ENCODE measurements at regions not wholly inside any gene's neighbourhood (a gene's known extent, or its start where the extent isn't known, plus 50 kb on each side); places are given as distances from the start of the nearest gene placed in this dataset.

- TF ChIP-seq CTCF (IDR thresholded peaks at IDR 0.05; ENCODE audit: control insufficient read depth, extremely low read depth, insufficient read depth) = no peak
- no peak for DNase-seq (ENCODE audit: low read depth)
- no peak overlapping the region for H3K4me3 ChIP-seq (ENCODE audit: low read depth, low read length)
Observed at GRCh38 chr7:116310141-116310540, 99.8 kb downstream of the TES start.

- no peak overlapping the region for H3K4me3 ChIP-seq (ENCODE audit: low read depth, low read length)
- TF ChIP-seq CTCF (IDR thresholded peaks at IDR 0.05; ENCODE audit: control insufficient read depth, extremely low read depth, insufficient read depth) = no peak
- no peak for DNase-seq (ENCODE audit: low read depth)
Observed at GRCh38 chr7:116311259-116311658, 100.9 kb downstream of the TES start.

- DNase-seq (ENCODE audit: low read depth) = no peak
- TF ChIP-seq CTCF (IDR thresholded peaks at IDR 0.05; ENCODE audit: control insufficient read depth, extremely low read depth, insufficient read depth) = no peak
- H3K4me3 ChIP-seq (ENCODE audit: low read depth, low read length) = no peak overlapping the region
Observed at GRCh38 chr7:116311816-116312471, 101.6 kb downstream of the TES start.

GRCh38 chr7:116315293-116315692 is 105.0 kb downstream of the TES start:
- no peak for DNase-seq (ENCODE audit: low read depth)
- H3K4me3 ChIP-seq (ENCODE audit: low read depth, low read length) = no peak overlapping the region
- no peak for TF ChIP-seq CTCF (IDR thresholded peaks at IDR 0.05; ENCODE audit: control insufficient read depth, extremely low read depth, insufficient read depth)

- H3K4me3 ChIP-seq (ENCODE audit: low read depth, low read length) = no peak overlapping the region
- DNase-seq (ENCODE audit: low read depth) = no peak
Observed at GRCh38 chr7:116315803-116316202, 105.5 kb downstream of the TES start.

GRCh38 chr7:116316838-116317628 is 106.7 kb downstream of the TES start:
- H3K4me3 ChIP-seq (ENCODE audit: low read depth, low read length) = no peak overlapping the region
- peak; percentile 94 for DNase-seq (ENCODE audit: low read depth)
- TF ChIP-seq CTCF (IDR thresholded peaks at IDR 0.05; ENCODE audit: control insufficient read depth, extremely low read depth, insufficient read depth) = no peak

More at GRCh38 chr7:116315803-116316202, 105.5 kb downstream of the TES start:
- no peak for TF ChIP-seq CTCF (IDR thresholded peaks at IDR 0.05; ENCODE audit: control insufficient read depth, extremely low read depth, insufficient read depth)

All from LNCaP clone FGC (cell line).